ENCODE measurements at regions not wholly inside any gene's neighbourhood (a gene's known extent, or its start where the extent isn't known, plus 50 kb on each side); places are given as distances from the start of the nearest gene placed in this dataset.

- H3K27me3 ChIP-seq = no peaks in the 10 kb centered on the region
- H3K4me3 ChIP-seq = no peak overlapping the region
- TF ChIP-seq CTCF (IDR thresholded peaks at IDR 0.05) (no peak), POLR2A (IDR thresholded peaks at IDR 0.05) (no peak)
- H3K27ac ChIP-seq = peak overlapping the region; percentile 82 to 86
- H3K36me3 ChIP-seq = no peaks in the 10 kb centered on the region
- no peaks in the 10 kb centered on the region for H3K9me3 ChIP-seq
- peaks cover 0 to 5% of the 10 kb centered on the region in 2 donors for H3K4me1 ChIP-seq
- intact Hi-C loops (cut with DNase I; ENCODE audit: low total_unique reads) = no loop called here
- no peak for DNase-seq
These were observed 108.5 kb downstream of the NIBAN1 start for GRCh38 chr1:184865831-184866230.

- TF ChIP-seq POLR2A (IDR thresholded peaks at IDR 0.05) (no peak), CTCF (IDR thresholded peaks at IDR 0.05) (no peak)
- Histone ChIP-seq H3K27ac (no peak overlapping the region), H3K27me3 (no peaks in the 10 kb centered on the region), H3K4me1 (no peaks in the 10 kb centered on the region), H3K9me3 (no peaks in the 10 kb centered on the region), H3K36me3 (no peaks in the 10 kb centered on the region), H3K4me3 (no peak overlapping the region)
- no peak for DNase-seq
- intact Hi-C loops (cut with DNase I; ENCODE audit: low total_unique reads) = no loop called here
These were observed 107.2 kb upstream of the EDEM3 start for GRCh38 chr1:184861755-184862336.

- Histone ChIP-seq H3K27me3 (no peaks in the 10 kb centered on the region), H3K27ac (no peak overlapping the region), H3K4me3 (no peak overlapping the region), H3K9me3 (no peaks in the 10 kb centered on the region), H3K4me1 (no peaks in the 10 kb centered on the region), H3K36me3 (no peaks in the 10 kb centered on the region)
- TF ChIP-seq CTCF (IDR thresholded peaks at IDR 0.05) (no peak), POLR2A (IDR thresholded peaks at IDR 0.05) (no peak)
- DNase-seq = no peak
- intact Hi-C loops (cut with DNase I; ENCODE audit: low total_unique reads) = no loop called here
These were observed 106.5 kb upstream of the EDEM3 start for GRCh38 chr1:184860985-184861754.

- TF ChIP-seq CTCF (IDR thresholded peaks at IDR 0.05) (no peak), POLR2A (IDR thresholded peaks at IDR 0.05) (no peak)
- no peaks in the 10 kb centered on the region for H3K4me1 ChIP-seq
- no peaks in the 10 kb centered on the region for H3K36me3 ChIP-seq
- H3K9me3 ChIP-seq = no peaks in the 10 kb centered on the region
- intact Hi-C loops (cut with DNase I; ENCODE audit: low total_unique reads) = no loop called here
- H3K27me3 ChIP-seq = no peaks in the 10 kb centered on the region
- DNase-seq = no peak
- H3K27ac ChIP-seq = no peak overlapping the region
- no peak overlapping the region for H3K4me3 ChIP-seq
These were observed 105.9 kb upstream of the EDEM3 start for GRCh38 chr1:184860535-184860934.

GRCh38 chr1:184859381-184860105 lies 104.9 kb upstream of the EDEM3 start:
- no peak for DNase-seq
- intact Hi-C loops (cut with DNase I; ENCODE audit: low total_unique reads) = no loop called here
- Histone ChIP-seq H3K4me3 (no peak overlapping the region), H3K9me3 (no peaks in the 10 kb centered on the region), H3K36me3 (no peaks in the 10 kb centered on the region), H3K27me3 (no peaks in the 10 kb centered on the region), H3K27ac (no peak overlapping the region), H3K4me1 (no peaks in the 10 kb centered on the region)
- TF ChIP-seq CTCF (IDR thresholded peaks at IDR 0.05) (no peak), POLR2A (IDR thresholded peaks at IDR 0.05) (no peak)

Data from uterus (tissue), 3 donors.